MM.1S (cell line): ENCODE measurements at regions not wholly inside any gene's neighbourhood (a gene's known extent, or its start where the extent isn't known, plus 50 kb on each side); places are given as distances from the start of the nearest gene placed in this dataset.

Experiments
- DNase-seq: peaks from one replicate; pipeline ENCODE4 v3.0.0-alpha.2; 2015
- H2AFZ ChIP-seq: fragments of 300-600 bp; sonication (generic); 2 replicates; pipeline ENCODE4 v1.6.0; 2016; ENCODE audit warnings: antibody characterized with exemption, low read length
- H3F3A ChIP-seq: fragments of 300-600 bp; sonication (generic); 2 replicates; pipeline ENCODE4 v1.6.1; 2016; ENCODE audit warnings: mild to moderate bottlenecking, antibody characterized with exemption, low read length, moderate library complexity, mixed read lengths; ENCODE audit not compliant: insufficient read depth
- H3K27ac ChIP-seq: fragments of 300-600 bp; sonication (generic); 2 replicates; pipeline ENCODE4 v1.5.1; 2016; ENCODE audit warnings: mild to moderate bottlenecking, low read length
- H3K27me3 ChIP-seq: fragments of 300-600 bp; sonication (generic); replicated peaks from 2 replicates; pipeline ENCODE4 v1.6.0; 2016; ENCODE audit warnings: low read length; ENCODE audit not compliant: insufficient read depth
- H3K36me3 ChIP-seq: fragments of 300-600 bp; sonication (generic); replicated peaks from 2 replicates; pipeline ENCODE4 v1.6.1; 2016; ENCODE audit warnings: mild to moderate bottlenecking, low read length, mixed read lengths; ENCODE audit not compliant: insufficient read depth
- H3K4me1 ChIP-seq: fragments of 300-600 bp; sonication (generic); 2 replicates; pipeline ENCODE4 v1.6.1; 2016; ENCODE audit warnings: low read length, mixed read lengths
- H3K4me2 ChIP-seq: fragments of 300-600 bp; sonication (generic); 2 replicates; pipeline ENCODE4 v1.6.0; 2016; ENCODE audit warnings: low read depth, low read length
- H3K4me3 ChIP-seq: fragments of 300-600 bp; sonication (generic); 2 replicates; pipeline ENCODE4 v1.5.1; 2016; ENCODE audit warnings: low read length, mixed read lengths
- H3K79me2 ChIP-seq: fragments of 300-600 bp; sonication (generic); 2 replicates; pipeline ENCODE4 v1.6.1; 2016; ENCODE audit warnings: mixed run types, low read length, mixed read lengths
- H3K9ac ChIP-seq: fragments of 300-600 bp; sonication (generic); 2 replicates; pipeline ENCODE4 v1.6.1; 2016; ENCODE audit warnings: low read length, mixed read lengths
- H3K9me2 ChIP-seq: fragments of 300-600 bp; sonication (generic); replicated peaks from 2 replicates; pipeline ENCODE4 v1.6.1; 2016; ENCODE audit warnings: mild to moderate bottlenecking, low read length, mixed read lengths; ENCODE audit not compliant: insufficient read depth
- H3K9me3 ChIP-seq: fragments of 300-600 bp; sonication (generic); replicated peaks from 2 replicates; pipeline ENCODE4 v1.6.1; 2016; ENCODE audit warnings: mild to moderate bottlenecking, low read length, mixed read lengths; ENCODE audit not compliant: insufficient read depth
- H4K20me1 ChIP-seq: fragments of 300-600 bp; sonication (generic); 2 replicates; pipeline ENCODE4 v1.6.1; 2016; ENCODE audit warnings: mild to moderate bottlenecking, low read length, moderate library complexity, mixed read lengths; ENCODE audit not compliant: insufficient read depth
- CTCF ChIP-seq: fragments of 300-600 bp; sonication (generic); IDR thresholded peaks from 2 replicates; pipeline ENCODE4 v1.5.1; 2016; ENCODE audit warnings: antibody characterized with exemption, low read length, mixed read lengths
- EZH2 ChIP-seq: fragments of 300-600 bp; sonication (generic); optimal IDR thresholded peaks from 2 replicates; pipeline ENCODE3; 2017; ENCODE audit warnings: low read depth, mild to moderate bottlenecking, antibody characterized with exemption, low read length, mixed read lengths
- EZH2phosphoT487 ChIP-seq: fragments of 300-600 bp; sonication (generic); IDR thresholded peaks from 2 replicates; pipeline ENCODE4 v1.6.1; 2018; ENCODE audit warnings: antibody characterized with exemption, low read length

GRCh38 chr7:85924062-85924461 lies 719.6 kb upstream of the GRM3 start:
- H3F3A ChIP-seq = no peaks in the 10 kb centered on the region
- no peak overlapping the region for H3K4me2 ChIP-seq
- H3K36me3 ChIP-seq = no peaks in the 10 kb centered on the region
- no peaks in the 10 kb centered on the region for H3K9me3 ChIP-seq
- H3K9me2 ChIP-seq = no peaks in the 10 kb centered on the region
- H3K27ac ChIP-seq = no peak overlapping the region
- no peak overlapping the region for H3K9ac ChIP-seq
- no peaks in the 10 kb centered on the region for H4K20me1 ChIP-seq
- H3K27me3 ChIP-seq = no peaks in the 10 kb centered on the region
- H3K4me3 ChIP-seq = no peak overlapping the region
- no peak for DNase-seq
- no peaks in the 10 kb centered on the region for H3K4me1 ChIP-seq
- no peak overlapping the region for H2AFZ ChIP-seq
- H3K79me2 ChIP-seq = no peaks in the 10 kb centered on the region
- TF ChIP-seq EZH2 = no peak
- TF ChIP-seq EZH2phosphoT487 = no peak
- no peak for TF ChIP-seq CTCF

- Histone ChIP-seq H3K4me2 (no peak overlapping the region), H3K9me2 (no peaks in the 10 kb centered on the region), H3K4me3 (no peak overlapping the region), H3K4me1 (no peaks in the 10 kb centered on the region), H3K36me3 (no peaks in the 10 kb centered on the region), H3K27me3 (no peaks in the 10 kb centered on the region), H3K9ac (no peak overlapping the region), H3F3A (no peaks in the 10 kb centered on the region), H3K9me3 (no peaks in the 10 kb centered on the region), H3K27ac (no peak overlapping the region), H4K20me1 (no peaks in the 10 kb centered on the region), H2AFZ (no peak overlapping the region), H3K79me2 (no peaks in the 10 kb centered on the region)
- no peak for DNase-seq
- TF ChIP-seq EZH2 = no peak
- no peak for TF ChIP-seq EZH2phosphoT487
- TF ChIP-seq CTCF = no peak
Observed at GRCh38 chr7:85916016-85916415, 727.7 kb upstream of the GRM3 start.

- Histone ChIP-seq H3K4me3 (no peak overlapping the region), H3F3A (no peaks in the 10 kb centered on the region), H3K79me2 (no peaks in the 10 kb centered on the region), H3K9ac (no peak overlapping the region), H3K9me2 (no peaks in the 10 kb centered on the region), H3K27me3 (no peaks in the 10 kb centered on the region), H3K27ac (no peak overlapping the region), H3K36me3 (no peaks in the 10 kb centered on the region), H3K4me2 (no peak overlapping the region), H2AFZ (no peak overlapping the region), H3K4me1 (no peaks in the 10 kb centered on the region), H4K20me1 (no peaks in the 10 kb centered on the region), H3K9me3 (no peaks in the 10 kb centered on the region)
- DNase-seq = no peak
- TF ChIP-seq EZH2phosphoT487 (no peak), CTCF (no peak), EZH2 (no peak)
Observed at GRCh38 chr7:85914437-85914836, 727.6 kb upstream of the SEMA3D start.
